HepG2 (cell line): ENCODE measurements at regions not wholly inside any gene's neighbourhood (a gene's known extent, or its start where the extent isn't known, plus 50 kb on each side); places are given as distances from the start of the nearest gene placed in this dataset.

Source experiments
- BHLHE40 ChIP-seq: IDR thresholded peaks from 2 replicates; pipeline ENCODE4 v1.6.1; 2011; ENCODE audit warnings: low read length, improper control_type of control experiment
- CTCF ChIP-seq: sonication (generic); formaldehyde crosslinking; IDR thresholded peaks from 2 replicates; pipeline ENCODE4 v1.5.0; 2020; ENCODE audit warnings: mild to moderate bottlenecking, missing genetic modification reagents, moderate library complexity
- HNF1B ChIP-seq: sonication (generic); formaldehyde crosslinking; IDR thresholded peaks from 2 replicates; pipeline ENCODE4 v1.5.1; 2020; ENCODE audit warnings: mild to moderate bottlenecking, moderate library complexity, missing genetic modification reagents
- POLR2AphosphoS5 ChIP-seq: IDR thresholded peaks from 2 replicates; pipeline ENCODE4 v1.6.1; 2012; ENCODE audit warnings: low read depth, low read length
- SATB2 ChIP-seq: sonication (generic); formaldehyde crosslinking; IDR thresholded peaks from 2 replicates; pipeline ENCODE4 v1.5.0; 2020; ENCODE audit warnings: missing genetic modification reagents
- SIN3A ChIP-seq: IDR thresholded peaks from 2 replicates; pipeline ENCODE4 v1.6.1; 2011; ENCODE audit warnings: low read depth, mild to moderate bottlenecking, control low read depth, low read length, borderline replicate concordance
- THAP9 ChIP-seq: sonication (generic); formaldehyde crosslinking; IDR thresholded peaks from 2 replicates; pipeline ENCODE4; 2020; ENCODE audit warnings: missing genetic modification reagents, mild to moderate bottlenecking, borderline replicate concordance
- U2AF1 ChIP-seq: fragments of 200-400 bp; formaldehyde crosslinking; optimal IDR thresholded peaks from 2 replicates; pipeline ENCODE3; 2017; ENCODE audit warnings: mild to moderate bottlenecking, low read depth, low read length
- ZBTB33 ChIP-seq: sonication (generic); formaldehyde crosslinking; IDR thresholded peaks from 2 replicates; pipeline ENCODE4 v1.4.0; 2020; ENCODE audit warnings: missing genetic modification reagents

- TF ChIP-seq THAP9 (CRISPR knock-in tag) (no peak), CTCF (CRISPR knock-in tag) (no peak), U2AF1 (no peak), SIN3A (no peak), POLR2AphosphoS5 (no peak), HNF1B (CRISPR knock-in tag) (no peak), ZBTB33 (CRISPR knock-in tag) (no peak), SATB2 (CRISPR knock-in tag) (no peak), BHLHE40 (no peak)
These were observed 102.2 kb upstream of the KCNG1 start for GRCh38 chr20:51125105-51125504.
